ENCODE measurements at regions not wholly inside any gene's neighbourhood (a gene's known extent, or its start where the extent isn't known, plus 50 kb on each side); places are given as distances from the start of the nearest gene placed in this dataset.

- DNase-seq: no peak
These were observed 52.5 kb upstream of the CORO2B start for GRCh38 chr15:68526269-68526668.

GRCh38 chr15:68526784-68527183 is 52.0 kb upstream of the CORO2B start:
- peak; percentile 52 for DNase-seq

GRCh38 chr15:68528626-68529290 is 50.0 kb upstream of the CORO2B start:
- DNase-seq: peak; percentile 25
